Suprapubic skin (tissue), 4 donors: ENCODE measurements at regions not wholly inside any gene's neighbourhood (a gene's known extent, or its start where the extent isn't known, plus 50 kb on each side); places are given as distances from the start of the nearest gene placed in this dataset.

Source experiments
- DNase-seq, 2 donors: peaks; one replicate each; pipeline ENCODE4 v3.0.0-alpha.2; 2019; ENCODE audit warnings: low spot score in 2 of 2
- H3K27ac ChIP-seq: fragments of 200-600 bp; sonication (generic); one replicate; pipeline ENCODE4 v1.5.1; 2019
- H3K27me3 ChIP-seq: fragments of 200-600 bp; sonication (generic); one replicate; pipeline ENCODE4 v1.5.1; 2019
- H3K36me3 ChIP-seq: fragments of 200-600 bp; sonication (generic); one replicate; pipeline ENCODE4 v1.5.1; 2019
- H3K4me1 ChIP-seq: fragments of 200-600 bp; sonication (generic); one replicate; pipeline ENCODE4 v1.5.1; 2019
- H3K4me3 ChIP-seq: fragments of 200-600 bp; sonication (generic); one replicate; pipeline ENCODE4 v1.5.1; 2019; ENCODE audit warnings: mild to moderate bottlenecking
- H3K9me3 ChIP-seq: fragments of 200-600 bp; sonication (generic); one replicate; pipeline ENCODE4 v1.5.1; 2019
- CTCF ChIP-seq, 2 donors: fragments of 200-600 bp in 1 of 2; fragments of 450-650 bp in 1 of 2; sonication (generic) in 1 of 2; IDR thresholded peaks; one replicate each; pipeline ENCODE4 v1.5.1; 2016 to 2019; ENCODE audit warnings: antibody characterized with exemption in 2 of 2, mild to moderate bottlenecking in 1 of 2, moderate library complexity in 1 of 2
- EP300 ChIP-seq: sonication (generic); formaldehyde crosslinking; IDR thresholded peaks from one replicate; pipeline ENCODE4 v1.6.1; 2017; ENCODE audit warnings: antibody characterized with exemption
- POLR2A ChIP-seq, 2 donors: fragments of 450-650 bp; IDR thresholded peaks; one replicate each; pipeline ENCODE4 v1.6.1; 2017; ENCODE audit warnings: antibody characterized with exemption in 2 of 2, mild to moderate bottlenecking in 2 of 2, moderate library complexity in 2 of 2
- POLR2AphosphoS5 ChIP-seq, 3 donors: sonication (generic); formaldehyde crosslinking; IDR thresholded peaks; one replicate each; pipeline ENCODE4 v1.6.1; 2017; ENCODE audit warnings: antibody characterized with exemption in 3 of 3
- whole genome bisulfite sequencing: methylation state at CpG from one replicate; pipeline ENCODE4 v1.1.5; 2018; 5-methylcytosine and 5-hydroxymethylcytosine counted together

GRCh38 chr5:142479150-142479549 is 154.3 kb upstream of the SPRY4 start:
- H3K4me3 ChIP-seq = no peak overlapping the region
- no peaks in the 10 kb centered on the region for H3K4me1 ChIP-seq
- no peaks in the 10 kb centered on the region for H3K27me3 ChIP-seq
- no peaks in the 10 kb centered on the region for H3K36me3 ChIP-seq
- H3K27ac ChIP-seq = no peak overlapping the region
- DNase-seq = no peak
- no peak for TF ChIP-seq POLR2A (IDR thresholded peaks at IDR 0.05)
- no peak for TF ChIP-seq EP300
- TF ChIP-seq CTCF (IDR thresholded peaks at IDR 0.05) = no peak
- no peak for TF ChIP-seq POLR2AphosphoS5 (IDR thresholded peaks at IDR 0.05)
- peaks cover 5% of the 10 kb centered on the region for H3K9me3 ChIP-seq

- Histone ChIP-seq H3K4me3 (no peak overlapping the region), H3K27ac (no peak overlapping the region), H3K9me3 (peaks cover 5% of the 10 kb centered on the region), H3K36me3 (no peaks in the 10 kb centered on the region), H3K4me1 (no peaks in the 10 kb centered on the region), H3K27me3 (no peaks in the 10 kb centered on the region)
- TF ChIP-seq EP300 (no peak), CTCF (IDR thresholded peaks at IDR 0.05) (no peak)
- no peak for DNase-seq
- 71% methylated on average over 1 of the region's 1 CpG for WGBS
Observed at GRCh38 chr5:142478113-142478512, 153.3 kb upstream of the SPRY4 start.

- no peaks in the 10 kb centered on the region for H3K27me3 ChIP-seq
- DNase-seq = no peak
- peaks cover 5% of the 10 kb centered on the region for H3K9me3 ChIP-seq
- no peak overlapping the region for H3K4me3 ChIP-seq
- H3K36me3 ChIP-seq = no peaks in the 10 kb centered on the region
- no peak overlapping the region for H3K27ac ChIP-seq
- 71% methylated on average over 2 of the region's 2 CpGs for WGBS
- no peaks in the 10 kb centered on the region for H3K4me1 ChIP-seq
- TF ChIP-seq POLR2A (IDR thresholded peaks at IDR 0.05) (no peak), EP300 (no peak), CTCF (IDR thresholded peaks at IDR 0.05) (no peak), POLR2AphosphoS5 (IDR thresholded peaks at IDR 0.05) (no peak)
Observed at GRCh38 chr5:142475102-142475513, 150.3 kb upstream of the SPRY4 start.

GRCh38 chr5:142474431-142475094 is 149.7 kb upstream of the SPRY4 start:
- Histone ChIP-seq H3K36me3 (no peaks in the 10 kb centered on the region), H3K4me3 (no peak overlapping the region), H3K27me3 (no peaks in the 10 kb centered on the region), H3K27ac (no peak overlapping the region), H3K4me1 (no peaks in the 10 kb centered on the region), H3K9me3 (peaks cover 5% of the 10 kb centered on the region)
- TF ChIP-seq EP300 = no peak
- 70% methylated on average over 2 of the region's 2 CpGs for WGBS
- no peak for DNase-seq

- H3K9me3 ChIP-seq = no peaks in the 10 kb centered on the region
- TF ChIP-seq POLR2AphosphoS5 (IDR thresholded peaks at IDR 0.05) = no peak
- no peaks in the 10 kb centered on the region for H3K4me1 ChIP-seq
- H3K27me3 ChIP-seq = no peaks in the 10 kb centered on the region
- DNase-seq = no peak
- no peaks in the 10 kb centered on the region for H3K36me3 ChIP-seq
- H3K27ac ChIP-seq = no peak overlapping the region
- H3K4me3 ChIP-seq = no peak overlapping the region
Observed at GRCh38 chr5:142473038-142473437, 148.2 kb upstream of the SPRY4 start.

GRCh38 chr5:142472306-142472951 is 147.6 kb upstream of the SPRY4 start:
- Histone ChIP-seq H3K36me3 (no peaks in the 10 kb centered on the region), H3K4me3 (no peak overlapping the region), H3K9me3 (no peaks in the 10 kb centered on the region), H3K27me3 (no peaks in the 10 kb centered on the region), H3K4me1 (no peaks in the 10 kb centered on the region), H3K27ac (no peak overlapping the region)
- DNase-seq = no peak
- TF ChIP-seq CTCF (IDR thresholded peaks at IDR 0.05) = no peak
- WGBS = 83% methylated on average over 7 of the region's 7 CpGs
